ENCODE measurements at regions not wholly inside any gene's neighbourhood (a gene's known extent, or its start where the extent isn't known, plus 50 kb on each side); places are given as distances from the start of the nearest gene placed in this dataset.

GRCh38 chr2:67652679-67653078 is 255.5 kb downstream of the ETAA1 start (continued):
- TF ChIP-seq, protein P1, sequence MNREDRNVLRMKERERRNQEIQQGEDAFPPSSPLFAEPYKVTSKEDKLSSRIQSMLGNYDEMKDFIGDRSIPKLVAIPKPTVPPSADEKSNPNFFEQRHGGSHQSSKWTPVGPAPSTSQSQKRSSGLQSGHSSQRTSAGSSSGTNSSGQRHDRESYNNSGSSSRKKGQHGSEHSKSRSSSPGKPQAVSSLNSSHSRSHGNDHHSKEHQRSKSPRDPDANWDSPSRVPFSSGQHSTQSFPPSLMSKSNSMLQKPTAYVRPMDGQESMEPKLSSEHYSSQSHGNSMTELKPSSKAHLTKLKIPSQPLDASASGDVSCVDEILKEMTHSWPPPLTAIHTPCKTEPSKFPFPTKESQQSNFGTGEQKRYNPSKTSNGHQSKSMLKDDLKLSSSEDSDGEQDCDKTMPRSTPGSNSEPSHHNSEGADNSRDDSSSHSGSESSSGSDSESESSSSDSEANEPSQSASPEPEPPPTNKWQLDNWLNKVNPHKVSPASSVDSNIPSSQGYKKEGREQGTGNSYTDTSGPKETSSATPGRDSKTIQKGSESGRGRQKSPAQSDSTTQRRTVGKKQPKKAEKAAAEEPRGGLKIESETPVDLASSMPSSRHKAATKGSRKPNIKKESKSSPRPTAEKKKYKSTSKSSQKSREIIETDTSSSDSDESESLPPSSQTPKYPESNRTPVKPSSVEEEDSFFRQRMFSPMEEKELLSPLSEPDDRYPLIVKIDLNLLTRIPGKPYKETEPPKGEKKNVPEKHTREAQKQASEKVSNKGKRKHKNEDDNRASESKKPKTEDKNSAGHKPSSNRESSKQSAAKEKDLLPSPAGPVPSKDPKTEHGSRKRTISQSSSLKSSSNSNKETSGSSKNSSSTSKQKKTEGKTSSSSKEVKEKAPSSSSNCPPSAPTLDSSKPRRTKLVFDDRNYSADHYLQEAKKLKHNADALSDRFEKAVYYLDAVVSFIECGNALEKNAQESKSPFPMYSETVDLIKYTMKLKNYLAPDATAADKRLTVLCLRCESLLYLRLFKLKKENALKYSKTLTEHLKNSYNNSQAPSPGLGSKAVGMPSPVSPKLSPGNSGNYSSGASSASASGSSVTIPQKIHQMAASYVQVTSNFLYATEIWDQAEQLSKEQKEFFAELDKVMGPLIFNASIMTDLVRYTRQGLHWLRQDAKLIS (CRISPR knock-in tag; IDR thresholded peaks at IDR 0.05; ENCODE audit: borderline replicate concordance), result no peak
- TF ChIP-seq, protein P2, sequence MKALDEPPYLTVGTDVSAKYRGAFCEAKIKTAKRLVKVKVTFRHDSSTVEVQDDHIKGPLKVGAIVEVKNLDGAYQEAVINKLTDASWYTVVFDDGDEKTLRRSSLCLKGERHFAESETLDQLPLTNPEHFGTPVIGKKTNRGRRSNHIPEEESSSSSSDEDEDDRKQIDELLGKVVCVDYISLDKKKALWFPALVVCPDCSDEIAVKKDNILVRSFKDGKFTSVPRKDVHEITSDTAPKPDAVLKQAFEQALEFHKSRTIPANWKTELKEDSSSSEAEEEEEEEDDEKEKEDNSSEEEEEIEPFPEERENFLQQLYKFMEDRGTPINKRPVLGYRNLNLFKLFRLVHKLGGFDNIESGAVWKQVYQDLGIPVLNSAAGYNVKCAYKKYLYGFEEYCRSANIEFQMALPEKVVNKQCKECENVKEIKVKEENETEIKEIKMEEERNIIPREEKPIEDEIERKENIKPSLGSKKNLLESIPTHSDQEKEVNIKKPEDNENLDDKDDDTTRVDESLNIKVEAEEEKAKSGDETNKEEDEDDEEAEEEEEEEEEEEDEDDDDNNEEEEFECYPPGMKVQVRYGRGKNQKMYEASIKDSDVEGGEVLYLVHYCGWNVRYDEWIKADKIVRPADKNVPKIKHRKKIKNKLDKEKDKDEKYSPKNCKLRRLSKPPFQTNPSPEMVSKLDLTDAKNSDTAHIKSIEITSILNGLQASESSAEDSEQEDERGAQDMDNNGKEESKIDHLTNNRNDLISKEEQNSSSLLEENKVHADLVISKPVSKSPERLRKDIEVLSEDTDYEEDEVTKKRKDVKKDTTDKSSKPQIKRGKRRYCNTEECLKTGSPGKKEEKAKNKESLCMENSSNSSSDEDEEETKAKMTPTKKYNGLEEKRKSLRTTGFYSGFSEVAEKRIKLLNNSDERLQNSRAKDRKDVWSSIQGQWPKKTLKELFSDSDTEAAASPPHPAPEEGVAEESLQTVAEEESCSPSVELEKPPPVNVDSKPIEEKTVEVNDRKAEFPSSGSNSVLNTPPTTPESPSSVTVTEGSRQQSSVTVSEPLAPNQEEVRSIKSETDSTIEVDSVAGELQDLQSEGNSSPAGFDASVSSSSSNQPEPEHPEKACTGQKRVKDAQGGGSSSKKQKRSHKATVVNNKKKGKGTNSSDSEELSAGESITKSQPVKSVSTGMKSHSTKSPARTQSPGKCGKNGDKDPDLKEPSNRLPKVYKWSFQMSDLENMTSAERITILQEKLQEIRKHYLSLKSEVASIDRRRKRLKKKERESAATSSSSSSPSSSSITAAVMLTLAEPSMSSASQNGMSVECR (CRISPR knock-in tag; IDR thresholded peaks at IDR 0.05; ENCODE audit: borderline replicate concordance), result no peak
- TF ChIP-seq TCF7 (CRISPR knock-in tag; IDR thresholded peaks at IDR 0.05; ENCODE audit: low read depth), result no peak
- no peak for TF ChIP-seq GTF2I (CRISPR knock-in tag; conservative IDR thresholded peaks at IDR 0.05)
- TF ChIP-seq, protein P3, sequence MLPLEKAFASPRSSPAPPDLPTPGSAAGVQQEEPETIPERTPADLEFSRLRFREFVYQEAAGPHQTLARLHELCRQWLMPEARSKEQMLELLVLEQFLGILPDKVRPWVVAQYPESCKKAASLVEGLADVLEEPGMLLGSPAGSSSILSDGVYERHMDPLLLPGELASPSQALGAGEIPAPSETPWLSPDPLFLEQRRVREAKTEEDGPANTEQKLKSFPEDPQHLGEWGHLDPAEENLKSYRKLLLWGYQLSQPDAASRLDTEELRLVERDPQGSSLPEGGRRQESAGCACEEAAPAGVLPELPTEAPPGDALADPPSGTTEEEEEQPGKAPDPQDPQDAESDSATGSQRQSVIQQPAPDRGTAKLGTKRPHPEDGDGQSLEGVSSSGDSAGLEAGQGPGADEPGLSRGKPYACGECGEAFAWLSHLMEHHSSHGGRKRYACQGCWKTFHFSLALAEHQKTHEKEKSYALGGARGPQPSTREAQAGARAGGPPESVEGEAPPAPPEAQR (CRISPR knock-in tag; IDR thresholded peaks at IDR 0.05), result no peak

- ChIA-PET POLR2A (no interaction called here), CTCF (no interaction called here)
- ATAC-seq, result no peak
- H3K4me1 Mint-ChIP-seq, result no peaks in the 10 kb centered on the region
- H3K4me3 Mint-ChIP-seq, result no peak overlapping the region
- no peak for DNase-seq (ENCODE audit: low spot score)
- TF ChIP-seq, protein P1 (CRISPR knock-in tag; IDR thresholded peaks at IDR 0.05; ENCODE audit: borderline replicate concordance), result no peak
- TF ChIP-seq KAT7 (CRISPR knock-in tag; IDR thresholded peaks at IDR 0.05; ENCODE audit: borderline replicate concordance) (no peak), SOX15 (CRISPR knock-in tag; IDR thresholded peaks at IDR 0.05) (no peak), ELF4 (CRISPR knock-in tag; IDR thresholded peaks at IDR 0.05; ENCODE audit: low read depth) (no peak), ZNF263 (CRISPR knock-in tag; IDR thresholded peaks at IDR 0.05; ENCODE audit: low read depth) (no peak), GRHL2 (CRISPR knock-in tag; IDR thresholded peaks at IDR 0.05; ENCODE audit: insufficient replicate concordance, severe bottlenecking) (no peak), JUN (CRISPR knock-in tag; IDR thresholded peaks at IDR 0.05) (no peak), ETV6 (CRISPR knock-in tag; IDR thresholded peaks at IDR 0.05) (no peak)
- TF ChIP-seq, protein P4, sequence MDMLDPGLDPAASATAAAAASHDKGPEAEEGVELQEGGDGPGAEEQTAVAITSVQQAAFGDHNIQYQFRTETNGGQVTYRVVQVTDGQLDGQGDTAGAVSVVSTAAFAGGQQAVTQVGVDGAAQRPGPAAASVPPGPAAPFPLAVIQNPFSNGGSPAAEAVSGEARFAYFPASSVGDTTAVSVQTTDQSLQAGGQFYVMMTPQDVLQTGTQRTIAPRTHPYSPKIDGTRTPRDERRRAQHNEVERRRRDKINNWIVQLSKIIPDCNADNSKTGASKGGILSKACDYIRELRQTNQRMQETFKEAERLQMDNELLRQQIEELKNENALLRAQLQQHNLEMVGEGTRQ (CRISPR knock-in tag; IDR thresholded peaks at IDR 0.05), result no peak
- peaks cover 12% of the 10 kb centered on the region for H3K36me3 Mint-ChIP-seq
- H3K27me3 Mint-ChIP-seq (ENCODE audit: low read depth), result no peaks in the 10 kb centered on the region
- no peak overlapping the region for H3K27ac Mint-ChIP-seq
- H3K9me3 Mint-ChIP-seq, result peaks cover 46% of the 10 kb centered on the region
Observed at GRCh38 chr2:67656875-67657274, 259.7 kb downstream of the ETAA1 start.
